Cardiac muscle cell (in vitro differentiated cells and primary cell): ENCODE measurements at regions not wholly inside any gene's neighbourhood (a gene's known extent, or its start where the extent isn't known, plus 50 kb on each side); places are given as distances from the start of the nearest gene placed in this dataset.
"Not testable (repeated sequence)": the region's sequence is repeated elsewhere in the genome, so short reads cannot be mapped to it uniquely, and the experiment has no call there.

ENCODE experiments used
- DNase-seq, 2 donors: peaks; one replicate each; pipeline versions ENCODE4 v3.0.0 to v3.0.0-alpha.2; 2010 to 2017; ENCODE audit warnings: low read depth in 1 of 2, low spot score in 1 of 2
- H3K27ac ChIP-seq: fragments of 200-600 bp; sonication (generic); 2 replicates; pipeline ENCODE4 v1.5.1; 2016
- H3K27me3 ChIP-seq: fragments of 200-600 bp; sonication (generic); 2 replicates; pipeline ENCODE4 v1.6.0; 2016; ENCODE audit warnings: control low read depth
- H3K36me3 ChIP-seq: fragments of 200-600 bp; sonication (generic); 2 replicates; pipeline ENCODE4 v1.5.1; 2016; ENCODE audit warnings: control low read depth
- H3K4me1 ChIP-seq: fragments of 200-600 bp; sonication (generic); 2 replicates; pipeline ENCODE4 v1.8.1; 2017; ENCODE audit warnings: low read depth, mild to moderate bottlenecking, mixed run types
- H3K4me3 ChIP-seq: fragments of 200-600 bp; sonication (generic); 2 replicates; pipeline ENCODE4 v1.5.1; 2016; ENCODE audit warnings: mild to moderate bottlenecking
- H3K9me3 ChIP-seq: fragments of 200-600 bp; sonication (generic); 2 replicates; pipeline ENCODE4 v1.5.1; 2017; ENCODE audit warnings: low read depth, mild to moderate bottlenecking, control low read depth
- TF ChIP-seq, protein P1 (sequence below): IDR thresholded peaks from 2 replicates; pipeline ENCODE4 v1.5.1; 2012; ENCODE audit warnings: low read depth, mild to moderate bottlenecking, low read length

DNA sequence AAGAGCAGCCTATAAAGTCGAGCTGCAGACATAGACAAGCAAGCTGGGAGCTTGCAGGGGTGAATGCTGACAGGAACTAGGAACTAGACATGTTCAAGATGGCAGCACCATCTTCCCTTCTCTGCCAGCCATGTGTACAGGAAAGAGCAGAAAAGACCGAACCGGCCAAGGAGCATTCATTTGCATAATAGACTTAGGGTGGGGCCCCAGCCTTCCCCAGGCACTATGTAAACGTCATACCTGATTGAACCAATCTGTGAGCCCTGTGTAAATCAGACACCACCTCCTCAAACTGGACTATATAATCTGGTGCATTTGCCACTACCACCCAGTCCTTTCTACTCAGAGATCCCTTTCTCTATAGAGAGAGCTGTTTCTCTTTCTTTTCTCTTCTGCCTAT lies 106.9 kb upstream of the FAM3C start:
- Histone ChIP-seq H3K36me3 (no peaks in the 10 kb centered on the region), H3K27me3 (no peaks in the 10 kb centered on the region), H3K4me1 (no peaks in the 10 kb centered on the region), H3K27ac (no peak overlapping the region), H3K4me3 (no peak overlapping the region), H3K9me3 (peaks cover 4% of the 10 kb centered on the region)
- no peak for DNase-seq
- TF ChIP-seq, protein P1, sequence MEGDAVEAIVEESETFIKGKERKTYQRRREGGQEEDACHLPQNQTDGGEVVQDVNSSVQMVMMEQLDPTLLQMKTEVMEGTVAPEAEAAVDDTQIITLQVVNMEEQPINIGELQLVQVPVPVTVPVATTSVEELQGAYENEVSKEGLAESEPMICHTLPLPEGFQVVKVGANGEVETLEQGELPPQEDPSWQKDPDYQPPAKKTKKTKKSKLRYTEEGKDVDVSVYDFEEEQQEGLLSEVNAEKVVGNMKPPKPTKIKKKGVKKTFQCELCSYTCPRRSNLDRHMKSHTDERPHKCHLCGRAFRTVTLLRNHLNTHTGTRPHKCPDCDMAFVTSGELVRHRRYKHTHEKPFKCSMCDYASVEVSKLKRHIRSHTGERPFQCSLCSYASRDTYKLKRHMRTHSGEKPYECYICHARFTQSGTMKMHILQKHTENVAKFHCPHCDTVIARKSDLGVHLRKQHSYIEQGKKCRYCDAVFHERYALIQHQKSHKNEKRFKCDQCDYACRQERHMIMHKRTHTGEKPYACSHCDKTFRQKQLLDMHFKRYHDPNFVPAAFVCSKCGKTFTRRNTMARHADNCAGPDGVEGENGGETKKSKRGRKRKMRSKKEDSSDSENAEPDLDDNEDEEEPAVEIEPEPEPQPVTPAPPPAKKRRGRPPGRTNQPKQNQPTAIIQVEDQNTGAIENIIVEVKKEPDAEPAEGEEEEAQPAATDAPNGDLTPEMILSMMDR, result no peak

DNA sequence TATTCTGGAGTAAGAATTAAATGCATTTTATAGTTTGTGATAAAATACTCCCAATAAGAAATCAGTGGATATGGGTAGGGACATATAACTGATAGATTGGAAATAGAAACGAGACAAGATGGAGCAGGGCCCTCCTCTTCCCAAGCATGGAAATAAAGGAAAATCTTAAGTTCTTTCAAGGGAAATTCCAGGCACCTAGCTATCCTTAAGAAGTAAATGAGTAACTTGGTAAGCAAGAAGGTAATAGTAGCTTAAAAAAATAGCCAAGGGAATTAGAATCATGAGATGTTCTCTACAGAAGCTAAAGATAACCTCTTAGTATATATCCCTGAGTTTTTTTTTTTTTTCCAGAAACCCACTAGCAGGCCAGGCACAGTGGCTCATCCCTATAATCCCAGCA lies 105.5 kb upstream of the FAM3C start:
- Histone ChIP-seq H3K27ac (no peak overlapping the region), H3K27me3 (no peaks in the 10 kb centered on the region), H3K36me3 (no peaks in the 10 kb centered on the region), H3K4me1 (no peaks in the 10 kb centered on the region), H3K9me3 (peaks cover 4% of the 10 kb centered on the region), H3K4me3 (no peak overlapping the region)
- TF ChIP-seq, protein P1, result no peak
- DNase-seq, result no peak

DNA sequence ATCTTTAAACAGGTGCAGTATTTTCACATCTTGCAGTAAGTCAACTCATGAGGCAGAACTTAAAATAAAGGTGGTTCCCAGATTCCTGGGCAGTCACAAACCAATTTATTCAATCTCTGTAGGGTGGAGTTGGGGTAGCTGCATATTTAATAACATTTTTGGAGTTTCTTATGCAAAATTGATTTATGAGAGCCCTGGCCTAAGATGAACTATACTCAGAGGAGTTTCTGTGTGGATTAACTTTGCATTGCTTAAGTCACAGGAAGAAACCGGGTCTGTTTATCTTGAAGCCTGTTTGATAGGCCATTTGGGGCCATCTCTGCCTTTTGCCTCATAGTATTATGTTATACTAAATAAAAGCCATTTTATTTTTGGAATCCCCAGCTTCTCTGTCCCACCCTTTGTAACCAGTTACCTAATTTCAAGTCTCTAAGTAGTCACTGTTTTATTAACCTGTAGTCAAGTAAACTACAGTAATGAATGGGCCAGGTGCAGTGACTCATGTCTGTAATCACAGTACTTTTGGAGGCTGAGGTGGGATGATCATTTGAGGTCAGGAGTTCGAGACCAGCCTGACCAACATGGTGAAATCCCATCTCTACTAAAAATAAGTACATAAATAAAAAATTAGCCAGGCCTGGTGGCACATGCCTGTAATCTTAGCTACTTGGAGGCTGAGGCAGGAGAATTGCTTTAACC lies 104.4 kb upstream of the FAM3C start:
- DNase-seq, result no peak
- H3K27ac ChIP-seq, result no peak overlapping the region
- H3K27me3 ChIP-seq, result no peaks in the 10 kb centered on the region
- H3K4me3 ChIP-seq, result no peak overlapping the region
- no peaks in the 10 kb centered on the region for H3K36me3 ChIP-seq
- H3K4me1 ChIP-seq, result no peaks in the 10 kb centered on the region
- TF ChIP-seq, protein P1, result no peak
- no peaks in the 10 kb centered on the region for H3K9me3 ChIP-seq

DNA sequence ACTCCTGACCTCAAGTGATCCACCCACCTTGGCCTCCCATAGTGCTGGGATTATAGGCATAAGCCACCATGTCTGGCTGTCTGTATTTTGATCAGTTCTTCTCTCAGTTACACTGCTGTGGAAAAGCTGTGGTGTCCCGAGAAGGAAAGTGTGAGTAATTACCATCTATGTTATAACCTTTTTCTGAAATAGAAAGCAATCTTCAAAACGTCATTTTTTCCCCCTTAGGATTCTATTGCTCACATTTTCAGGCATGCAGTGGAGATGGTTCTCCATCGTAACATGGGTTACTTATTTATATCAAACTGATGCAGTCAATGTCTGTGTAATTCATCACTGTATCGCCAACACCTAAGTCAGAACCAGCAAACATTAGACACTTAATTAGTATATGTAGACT lies 103.5 kb upstream of the FAM3C start:
- Histone ChIP-seq H3K9me3 (no peaks in the 10 kb centered on the region), H3K4me1 (no peaks in the 10 kb centered on the region), H3K36me3 (no peaks in the 10 kb centered on the region), H3K4me3 (no peak overlapping the region), H3K27me3 (no peaks in the 10 kb centered on the region), H3K27ac (no peak overlapping the region)
- no peak for DNase-seq
- TF ChIP-seq, protein P1, result no peak

DNA sequence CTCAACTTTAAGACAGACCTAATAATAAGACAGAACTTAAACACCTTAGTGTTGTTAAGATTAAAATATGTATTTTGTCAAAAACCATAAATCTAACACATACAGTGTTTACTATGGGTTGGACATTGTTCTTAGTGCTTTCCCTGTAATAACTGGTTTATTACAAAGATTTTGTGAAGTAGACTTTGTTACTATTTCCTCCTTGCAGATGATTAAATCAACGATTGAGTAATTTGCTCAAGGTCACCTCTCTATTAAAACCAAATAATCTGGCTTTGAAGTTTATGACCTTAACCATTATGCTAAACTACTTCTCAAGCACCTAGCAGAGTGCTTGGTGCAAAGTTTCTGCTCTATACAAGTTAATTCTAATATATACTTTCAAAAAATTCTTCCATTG lies 102.7 kb upstream of the FAM3C start:
- TF ChIP-seq, protein P1, result no peak
- no peak for DNase-seq
- no peaks in the 10 kb centered on the region for H3K4me1 ChIP-seq
- H3K4me3 ChIP-seq, result no peak overlapping the region
- no peaks in the 10 kb centered on the region for H3K36me3 ChIP-seq
- no peak overlapping the region for H3K27ac ChIP-seq
- no peaks in the 10 kb centered on the region for H3K27me3 ChIP-seq
- H3K9me3 ChIP-seq, result no peaks in the 10 kb centered on the region

DNA sequence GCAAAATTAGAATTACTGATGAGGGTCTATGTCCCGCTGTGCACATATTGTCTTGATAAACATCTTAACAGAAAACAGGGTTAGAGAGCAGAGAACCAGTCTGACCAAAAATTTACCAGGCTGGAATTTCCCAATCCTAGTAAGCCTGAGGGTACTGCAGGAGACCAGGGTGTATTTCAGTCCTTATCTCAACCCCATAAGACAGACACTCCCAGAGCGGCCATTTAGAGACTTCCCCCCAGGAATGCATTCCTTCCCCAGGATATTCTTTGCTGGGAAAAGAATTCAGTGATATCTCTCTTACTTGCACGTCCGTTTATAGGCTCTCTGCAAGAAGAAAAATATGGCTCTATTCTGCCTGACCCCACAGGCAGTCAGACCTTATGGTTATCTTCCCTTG lies 101.4 kb upstream of the FAM3C start:
- not testable (repeated sequence) for H3K27me3 ChIP-seq, H3K36me3 ChIP-seq, H3K9me3 ChIP-seq, H3K4me3 ChIP-seq, H3K27ac ChIP-seq, H3K4me1 ChIP-seq, DNase-seq
